ENCODE measurements at regions not wholly inside any gene's neighbourhood (a gene's known extent, or its start where the extent isn't known, plus 50 kb on each side); places are given as distances from the start of the nearest gene placed in this dataset.

- no peak for TF ChIP-seq CTCF (IDR thresholded peaks at IDR 0.05 in 4 of 5, conservative IDR thresholded peaks at IDR 0.05 in 1 of 5)
- no peak for TF ChIP-seq POLR2A (IDR thresholded peaks at IDR 0.05)
- H3K36me3 ChIP-seq = no peaks in the 10 kb centered on the region
- DNase-seq (no peak), ATAC-seq (no peak)
- no peaks in the 10 kb centered on the region for H3K9me3 ChIP-seq
- no peak overlapping the region for H3K4me3 ChIP-seq
- H3K27me3 ChIP-seq = peaks cover 0 to 6% (median 0%) of the 10 kb centered on the region in 3 donors
- in situ Hi-C loops (cut with MboI; ENCODE audit: low sequenced_read_pairs in 4 of 4) (no loop called here), intact Hi-C loops (cut with DNase I; ENCODE audit: low total_unique reads) (no loop called here)
- H3K4me1 ChIP-seq = no peaks in the 10 kb centered on the region
- no peak overlapping the region for H3K27ac ChIP-seq
Measured at GRCh38 chrX:57737881-57738280, 57.8 kb upstream of the NLRP2B start.
